HG03097 (cell line): ENCODE measurements at regions not wholly inside any gene's neighbourhood (a gene's known extent, or its start where the extent isn't known, plus 50 kb on each side); places are given as distances from the start of the nearest gene placed in this dataset.
"Not testable (repeated sequence)": the region's sequence is repeated elsewhere in the genome, so short reads cannot be mapped to it uniquely, and the experiment has no call there.

ENCODE experiments used
- ATAC-seq: cut with Tn5 transposase; IDR thresholded peaks from one replicate; pipeline ENCODE4 v1.9.1; 2021; ENCODE audit not compliant: unreplicated experiment, low FRiP score

DNA sequence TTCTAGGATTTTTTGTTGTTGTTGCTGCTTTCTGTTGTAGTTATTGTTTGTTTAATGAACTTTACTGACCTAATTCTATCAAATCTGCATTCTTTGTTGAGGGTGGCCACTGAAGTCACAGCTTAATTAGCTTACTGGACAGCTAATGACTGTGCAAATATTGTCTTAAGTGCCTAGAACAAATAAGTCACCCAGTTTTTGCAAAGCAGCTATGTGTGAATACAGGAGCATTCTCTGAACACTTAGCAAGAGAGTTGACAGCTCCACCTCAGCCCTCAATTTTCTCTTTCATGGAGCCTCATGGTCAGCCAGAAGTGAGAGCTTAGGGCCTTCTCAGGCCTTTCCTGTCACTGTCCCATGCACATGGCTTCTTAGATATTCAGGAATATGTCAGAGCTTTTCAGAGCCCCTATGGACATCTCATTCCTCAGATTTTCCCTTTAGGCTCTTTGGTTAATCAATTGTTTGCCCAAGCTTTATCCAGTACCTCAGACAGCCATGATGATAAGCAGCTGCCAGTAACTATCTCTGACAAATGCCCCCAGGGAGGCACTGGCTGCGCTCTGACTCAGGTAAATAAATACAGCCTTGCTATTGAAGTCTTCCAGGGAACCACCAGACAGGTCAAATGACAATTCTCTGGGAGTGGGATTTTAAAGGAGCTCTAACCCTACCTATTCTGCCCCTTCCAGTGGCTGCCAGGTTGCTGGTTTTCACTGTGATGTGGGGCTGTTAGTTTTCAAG is 241.4 kb upstream of the IL12B start:
- no peak for ATAC-seq

DNA sequence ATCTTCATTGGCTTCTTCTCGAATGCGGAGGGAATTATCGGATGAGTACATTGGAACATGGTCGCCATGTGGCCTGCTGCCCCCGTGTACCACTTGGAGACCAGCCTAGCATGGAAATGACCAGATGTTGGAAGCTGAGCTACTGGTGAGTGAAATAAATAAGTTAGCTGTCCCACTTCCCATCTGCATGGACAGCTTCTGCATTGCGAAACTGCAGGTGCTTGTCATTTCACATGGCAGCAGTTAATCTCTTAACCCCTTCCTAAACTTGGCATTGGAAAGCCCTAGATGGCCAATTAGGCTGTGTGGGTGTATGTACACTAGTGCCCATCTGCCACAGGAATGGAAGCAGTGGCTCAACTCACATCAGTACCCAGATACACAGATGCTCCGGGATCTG is 246.6 kb upstream of the IL12B start:
- ATAC-seq: no peak

DNA sequence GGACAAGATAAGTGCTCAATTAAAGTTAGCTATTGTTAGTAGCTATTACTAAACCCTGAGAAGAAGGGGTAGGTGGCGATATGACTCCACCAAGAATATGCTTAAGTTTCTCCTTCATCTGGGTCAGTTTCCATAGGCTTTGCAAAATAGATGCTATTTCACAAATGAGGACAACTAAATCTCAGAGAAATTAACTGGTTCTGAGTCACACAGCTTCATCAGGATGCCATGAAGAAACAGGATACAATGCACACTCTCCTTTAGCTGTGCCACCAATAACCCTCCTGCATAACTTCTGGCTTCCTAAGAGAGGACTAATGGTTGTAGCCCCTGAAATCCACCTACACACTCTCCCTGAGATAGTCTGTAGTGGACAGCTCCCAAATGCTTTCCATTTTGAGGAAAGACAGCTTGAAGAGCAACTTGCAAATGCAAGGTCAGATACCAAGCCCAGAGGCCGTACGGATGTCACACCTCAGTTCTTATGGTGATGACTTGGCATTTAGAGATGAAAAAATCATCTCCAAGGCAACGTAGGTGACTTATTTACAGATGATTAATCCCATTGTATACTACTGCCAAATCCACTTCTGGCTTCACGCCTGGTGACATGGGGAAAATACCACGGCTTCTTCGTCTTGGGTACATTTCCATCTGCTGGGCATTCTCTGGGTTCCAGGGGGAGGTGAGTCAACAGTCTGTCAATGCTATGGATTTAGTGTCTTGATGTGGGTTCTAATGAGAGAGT is 251.4 kb upstream of the IL12B start:
- ATAC-seq: no peak

GRCh38 chr5:159582756-159583541 is 252.7 kb upstream of the IL12B start:
- ATAC-seq: no peak

DNA sequence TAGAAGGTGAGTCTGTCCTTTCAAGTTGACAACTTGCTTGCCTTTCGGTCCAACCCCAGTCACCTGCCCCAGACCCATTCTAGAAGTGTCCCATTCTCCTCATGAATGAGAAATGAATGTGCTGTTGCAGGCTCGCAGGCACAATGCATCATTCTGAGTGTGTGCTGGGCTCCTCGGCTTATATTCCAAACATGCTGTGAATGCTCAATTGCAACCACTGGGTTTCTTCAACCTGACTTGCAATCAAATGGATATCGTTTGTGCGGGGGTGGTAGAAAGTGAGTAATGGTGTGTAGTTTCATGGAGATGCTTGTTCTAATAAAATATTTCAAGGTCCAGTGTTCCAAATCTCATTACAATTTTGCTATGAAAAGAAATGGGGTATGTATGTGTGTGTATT is 256.6 kb upstream of the IL12B start:
- ATAC-seq: no peak

DNA sequence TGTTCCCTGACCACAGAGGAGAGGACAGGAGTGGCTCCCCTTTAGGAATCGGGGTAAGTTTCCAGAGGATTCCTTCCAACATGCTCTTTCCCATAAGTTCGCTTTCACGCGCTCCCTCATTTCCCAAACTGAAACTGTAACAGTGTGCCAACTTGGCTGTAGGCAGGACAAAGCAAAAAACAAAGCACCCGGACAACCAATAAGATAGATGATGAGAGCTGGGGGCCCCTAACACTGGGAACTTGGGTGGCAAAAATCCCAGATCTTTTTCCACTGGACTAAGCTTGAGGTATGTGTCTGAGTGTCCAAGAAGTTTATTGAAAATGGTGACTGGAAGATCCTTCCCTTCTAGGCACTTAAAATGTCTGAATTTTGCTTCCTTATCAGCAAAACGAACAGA is 258.7 kb upstream of the IL12B start:
- ATAC-seq: no peak

- no peak for ATAC-seq
These were observed 263.3 kb upstream of the IL12B start for GRCh38 chr5:159593518-159594073.

DNA sequence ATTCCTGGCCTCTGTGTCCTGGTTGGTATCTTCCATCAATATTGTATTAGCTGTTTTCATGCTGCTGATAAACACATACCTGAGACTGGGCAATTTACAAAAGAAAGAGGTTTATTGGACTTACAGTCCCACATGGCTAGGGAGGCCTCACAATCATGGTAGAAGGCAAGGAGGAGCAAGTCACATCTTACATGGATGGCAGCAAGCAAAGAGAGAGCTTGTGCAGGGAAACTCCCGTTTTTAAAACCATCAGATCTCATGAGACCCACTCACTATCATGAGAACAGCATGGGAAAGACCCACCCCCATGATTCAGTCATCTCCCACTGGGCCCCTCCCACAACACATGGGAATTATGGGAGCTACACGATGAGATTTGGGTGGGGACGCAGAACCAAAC is 265.3 kb upstream of the IL12B start:
- not testable (repeated sequence) for ATAC-seq

DNA sequence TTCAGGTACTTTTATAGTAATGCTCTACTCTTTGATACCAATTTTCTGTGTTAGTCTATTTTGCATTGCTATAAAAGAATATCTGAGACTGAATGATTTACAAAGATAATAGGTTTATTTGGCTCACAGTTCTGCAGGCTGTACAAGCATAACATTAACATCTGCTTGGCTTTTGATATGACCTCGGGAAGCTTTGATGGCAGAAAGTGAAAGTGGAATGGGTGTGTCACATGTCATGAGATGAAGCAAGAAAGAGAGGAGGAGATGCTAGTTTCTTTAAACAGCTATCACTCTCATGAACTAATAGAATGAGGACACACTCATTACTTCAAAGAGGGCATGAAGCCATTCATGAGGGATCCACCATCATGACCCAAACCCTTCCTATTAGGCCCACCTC is 270.9 kb upstream of the IL12B start:
- ATAC-seq: no peak

- ATAC-seq: no peak
These were observed 272.1 kb upstream of the IL12B start for GRCh38 chr5:159602434-159602833.

GRCh38 chr5:159605585-159605984 is 275.3 kb upstream of the IL12B start:
- no peak for ATAC-seq

DNA sequence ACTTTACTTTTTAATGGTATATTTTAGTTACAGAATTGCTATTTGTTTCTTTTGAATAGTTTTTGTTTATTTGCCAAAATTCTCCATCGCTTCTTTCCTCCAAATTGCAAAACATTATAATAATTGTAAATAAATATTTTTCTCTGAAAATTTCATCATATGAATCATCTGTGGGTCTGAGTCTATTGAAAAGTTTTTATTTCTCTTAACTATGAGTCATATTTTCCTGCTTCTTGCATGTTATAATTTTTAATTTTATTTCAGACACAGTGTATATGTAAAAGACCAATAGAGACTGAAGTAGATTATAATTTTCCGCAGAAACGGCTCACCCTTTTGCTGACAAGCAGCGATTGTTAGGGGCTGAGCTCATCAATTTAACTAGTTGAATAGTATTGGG is 279.1 kb upstream of the IL12B start:
- no peak for ATAC-seq

DNA sequence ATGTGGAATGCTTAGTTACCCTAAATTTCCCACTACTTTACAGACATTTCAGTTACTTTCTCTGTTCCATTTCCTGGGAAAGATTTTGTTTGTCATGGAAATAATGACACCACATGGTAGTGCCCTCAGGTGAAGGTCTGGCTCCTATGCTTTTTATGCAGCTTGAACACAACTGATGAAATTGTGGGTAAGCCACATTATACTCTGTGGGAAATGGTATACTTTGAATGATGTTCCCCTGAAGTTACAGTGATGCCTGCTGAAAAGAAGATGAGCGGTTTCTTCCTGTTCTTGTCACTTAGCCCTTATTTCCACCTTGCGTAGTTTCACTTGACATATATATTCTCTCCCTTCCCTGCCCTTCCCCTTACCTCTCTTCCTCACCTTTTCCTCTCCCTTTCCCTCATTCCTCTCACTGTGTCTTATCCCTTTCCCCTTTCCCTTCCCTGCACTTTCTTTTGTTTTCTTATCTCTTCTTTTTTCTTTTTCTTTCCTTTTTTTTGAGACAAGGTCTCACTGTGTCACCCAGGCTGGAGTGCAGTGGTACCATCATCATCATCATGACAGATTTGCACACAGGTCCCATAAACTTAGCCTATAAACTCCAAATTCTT is 280.8 kb upstream of the IL12B start:
- no peak for ATAC-seq

GRCh38 chr5:159616952-159617351 is 286.7 kb upstream of the IL12B start:
- ATAC-seq: no peak

DNA sequence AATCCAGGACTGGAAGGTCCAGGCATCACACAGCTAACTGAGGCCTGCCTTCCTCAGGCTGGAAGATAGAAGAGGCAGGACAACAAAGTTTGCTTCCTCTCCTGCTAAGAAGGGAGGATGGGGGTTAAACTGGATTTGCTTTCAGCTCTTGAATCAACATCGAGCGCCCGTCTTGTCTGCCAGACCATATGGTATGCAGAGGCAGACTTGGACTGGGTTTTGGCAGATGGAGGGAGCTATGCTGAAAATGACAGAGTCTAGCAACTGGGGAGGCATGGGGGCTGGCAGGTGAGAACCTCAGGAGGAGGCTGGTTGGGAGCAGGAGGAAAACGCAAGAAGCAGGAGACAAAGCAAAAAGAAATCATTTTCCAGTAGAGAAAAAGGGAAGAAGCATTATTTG is 289.5 kb upstream of the IL12B start:
- no peak for ATAC-seq

- no peak for ATAC-seq
These were observed 290.7 kb upstream of the IL12B start for GRCh38 chr5:159620853-159621540.

DNA sequence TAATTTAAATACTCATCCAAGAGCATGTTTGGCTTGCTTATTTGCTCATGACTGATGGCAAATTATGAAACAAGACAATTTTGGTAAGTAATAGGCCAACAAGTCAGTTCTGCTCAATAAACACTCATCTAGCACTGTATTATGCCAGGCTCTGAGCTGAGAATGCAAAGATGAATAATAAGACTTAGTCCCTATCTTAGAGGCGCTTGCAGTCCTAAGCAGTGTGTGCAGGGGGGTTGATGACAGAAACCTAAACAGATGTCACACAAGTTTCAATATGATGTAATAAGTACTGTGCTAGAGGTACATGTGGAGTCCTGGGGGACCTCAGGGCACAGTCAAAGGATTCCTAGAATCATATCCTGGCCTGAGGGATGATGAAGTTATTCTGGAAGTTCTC is 287.6 kb upstream of the ADRA1B start:
- ATAC-seq: no peak

DNA sequence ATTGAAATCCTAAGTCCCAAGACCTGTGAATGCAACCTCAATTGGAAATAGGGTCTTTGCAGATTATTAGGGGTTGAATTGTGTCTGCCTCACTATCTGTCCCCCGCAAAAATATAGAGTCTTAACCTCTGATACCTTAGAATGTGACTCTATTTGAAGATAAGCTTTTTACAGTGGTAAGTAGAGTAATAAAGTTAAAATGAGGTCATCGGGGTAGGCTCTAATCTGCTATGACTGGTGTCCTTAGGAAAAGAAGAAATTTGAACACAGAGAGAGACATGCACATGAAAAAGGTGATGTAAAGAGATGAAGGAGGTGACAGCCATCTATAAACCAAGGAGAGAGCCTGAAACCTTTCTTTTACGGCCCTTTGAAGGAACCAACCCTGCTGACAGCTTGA is 287.1 kb upstream of the ADRA1B start:
- no peak for ATAC-seq

DNA sequence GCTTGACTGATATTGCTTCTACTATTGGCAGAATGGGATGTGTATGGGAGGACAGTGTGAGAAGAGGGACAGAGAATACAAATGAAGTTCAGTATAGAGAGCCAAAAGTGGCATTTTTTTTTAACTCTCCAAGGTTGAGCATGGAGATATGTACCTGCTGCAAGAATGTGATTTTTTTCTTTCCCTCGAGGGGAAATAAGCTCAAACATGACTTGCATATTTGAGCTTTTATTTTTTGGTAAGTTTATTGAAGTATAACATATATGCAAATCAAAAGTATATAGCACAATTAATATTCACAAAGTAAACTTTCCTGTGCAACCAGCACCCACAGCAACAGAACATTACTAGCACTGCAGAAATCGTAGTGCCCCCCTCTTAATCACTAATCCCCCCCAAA is 285.7 kb upstream of the ADRA1B start:
- ATAC-seq: no peak

DNA sequence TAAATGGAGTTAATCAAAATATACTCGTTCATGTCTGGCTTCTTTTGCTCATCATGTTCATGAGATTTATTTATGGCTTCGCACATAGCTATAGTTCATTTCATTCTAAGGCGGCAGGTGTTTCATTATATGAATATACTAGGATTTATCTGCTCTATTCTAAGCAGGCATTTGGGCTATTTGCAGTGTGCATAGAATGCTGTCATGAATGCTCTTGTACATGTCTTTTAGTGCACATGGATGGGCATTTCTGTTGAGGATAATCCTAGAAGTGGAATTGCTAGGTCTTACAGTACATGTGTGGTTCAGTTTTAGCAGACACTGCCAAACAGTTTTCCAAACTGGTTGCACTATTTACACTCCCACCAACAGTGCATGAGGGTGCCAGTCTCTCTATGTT is 285.3 kb upstream of the ADRA1B start:
- no peak for ATAC-seq
